EH (cell line): ENCODE measurements at regions not wholly inside any gene's neighbourhood (a gene's known extent, or its start where the extent isn't known, plus 50 kb on each side); places are given as distances from the start of the nearest gene placed in this dataset.
"Not testable (repeated sequence)": the region's sequence is repeated elsewhere in the genome, so short reads cannot be mapped to it uniquely, and the experiment has no call there.

Experiments used
- DNase-seq: peaks from one replicate; pipeline ENCODE4 v3.0.0-alpha.2; 2015; ENCODE audit warnings: low read depth

- peak; percentile 36 for DNase-seq
Observed at GRCh38 chr2:87640961-87641563, 106.8 kb upstream of the PLGLB2 start.

- DNase-seq = not testable (repeated sequence)
Observed at GRCh38 chr2:87643165-87643564, 104.7 kb upstream of the PLGLB2 start.

- DNase-seq = not testable (repeated sequence)
Observed at GRCh38 chr2:87647737-87648498, 100.0 kb upstream of the PLGLB2 start.

GRCh38 chr2:87648815-87649214, 99.1 kb upstream of the PLGLB2 start:
- DNase-seq = not testable (repeated sequence)

GRCh38 chr2:87649871-87650270, 98.0 kb upstream of the PLGLB2 start:
- DNase-seq = not testable (repeated sequence)

- DNase-seq = not testable (repeated sequence)
Observed at GRCh38 chr2:87650837-87651236, 97.0 kb upstream of the PLGLB2 start.

- not testable (repeated sequence) for DNase-seq
Observed at GRCh38 chr2:87651589-87651988, 96.3 kb upstream of the PLGLB2 start.

GRCh38 chr2:87653373-87653772, 94.5 kb upstream of the PLGLB2 start:
- not testable (repeated sequence) for DNase-seq

- not testable (repeated sequence) for DNase-seq
Observed at GRCh38 chr2:87654136-87654814, 93.6 kb upstream of the PLGLB2 start.

- DNase-seq = not testable (repeated sequence)
Observed at GRCh38 chr2:87657915-87658314, 90.0 kb upstream of the PLGLB2 start.

GRCh38 chr2:87658357-87658756, 89.5 kb upstream of the PLGLB2 start:
- not testable (repeated sequence) for DNase-seq

GRCh38 chr2:87658976-87659375, 88.9 kb upstream of the PLGLB2 start:
- not testable (repeated sequence) for DNase-seq

- DNase-seq = peak; percentile 13
Observed at GRCh38 chr2:87660164-87660563, 87.7 kb upstream of the PLGLB2 start.

GRCh38 chr2:87662316-87663290, 85.3 kb upstream of the PLGLB2 start:
- not testable (repeated sequence) for DNase-seq

- not testable (repeated sequence) for DNase-seq
Observed at GRCh38 chr2:87663347-87663746, 84.5 kb upstream of the PLGLB2 start.

GRCh38 chr2:87667027-87667426, 80.9 kb upstream of the PLGLB2 start:
- DNase-seq = not testable (repeated sequence)

- not testable (repeated sequence) for DNase-seq
Observed at GRCh38 chr2:87668361-87668760, 79.5 kb upstream of the PLGLB2 start.

GRCh38 chr2:87669633-87670231, 78.2 kb upstream of the PLGLB2 start:
- not testable (repeated sequence) for DNase-seq

GRCh38 chr2:87672404-87672803, 75.5 kb upstream of the PLGLB2 start:
- DNase-seq = not testable (repeated sequence)

- DNase-seq = not testable (repeated sequence)
Observed at GRCh38 chr2:87674729-87675128, 73.2 kb upstream of the PLGLB2 start.

GRCh38 chr2:87675487-87675886, 72.4 kb upstream of the PLGLB2 start:
- DNase-seq = not testable (repeated sequence)
